Myocyte (in vitro differentiated cells): ENCODE measurements at regions not wholly inside any gene's neighbourhood (a gene's known extent, or its start where the extent isn't known, plus 50 kb on each side); places are given as distances from the start of the nearest gene placed in this dataset.
A peak's percentile ranks its signal among the peaks of the same experiment; 100 is the strongest.
"Not testable (repeated sequence)": the region's sequence is repeated elsewhere in the genome, so short reads cannot be mapped to it uniquely, and the experiment has no call there.

Experiments
- DNase-seq: peaks from one replicate; pipeline ENCODE4 v3.0.0-alpha.2; 2012; ENCODE audit warnings: low read depth

GRCh38 chr21:15932726-15933125, 202.9 kb downstream of the USP25 start:
- peak; percentile 75 for DNase-seq

GRCh38 chr21:15935530-15935929, 205.7 kb downstream of the USP25 start:
- no peak for DNase-seq

GRCh38 chr21:15943009-15943666, 213.4 kb downstream of the USP25 start:
- no peak for DNase-seq

- no peak for DNase-seq
Observed at GRCh38 chr21:15947677-15948076, 217.9 kb downstream of the USP25 start.

GRCh38 chr21:15953551-15954116, 223.9 kb downstream of the USP25 start:
- DNase-seq: no peak

- no peak for DNase-seq
Observed at GRCh38 chr21:15964236-15964855, 234.6 kb downstream of the USP25 start.

GRCh38 chr21:15966231-15966630, 236.4 kb downstream of the USP25 start:
- DNase-seq: no peak

- no peak for DNase-seq
Observed at GRCh38 chr21:15966651-15967050, 236.9 kb downstream of the USP25 start.

- peak; percentile 32 for DNase-seq
Observed at GRCh38 chr21:15967661-15968060, 237.9 kb downstream of the USP25 start.

GRCh38 chr21:15968776-15969310, 239.1 kb downstream of the USP25 start:
- peak; percentile 21 for DNase-seq

- DNase-seq: no peak
Observed at GRCh38 chr21:15976807-15977206, 247.0 kb downstream of the USP25 start.

- peak; percentile 17 for DNase-seq
Observed at GRCh38 chr21:15978215-15978738, 248.5 kb downstream of the USP25 start.

GRCh38 chr21:15979493-15979892, 249.7 kb downstream of the USP25 start:
- DNase-seq: not testable (repeated sequence)

- no peak for DNase-seq
Observed at GRCh38 chr21:15986277-15986676, 256.5 kb downstream of the USP25 start.

- no peak for DNase-seq
Observed at GRCh38 chr21:15992171-15992570, 262.4 kb downstream of the USP25 start.

GRCh38 chr21:15993951-15994350, 264.2 kb downstream of the USP25 start:
- no peak for DNase-seq

GRCh38 chr21:15999741-16000140, 270.0 kb downstream of the USP25 start:
- no peak for DNase-seq

- peak; percentile 21 for DNase-seq
Observed at GRCh38 chr21:16002874-16003466, 273.2 kb downstream of the USP25 start.

- no peak for DNase-seq
Observed at GRCh38 chr21:16004086-16004485, 274.3 kb downstream of the USP25 start.

- DNase-seq: no peak
Observed at GRCh38 chr21:16004523-16004922, 274.7 kb downstream of the USP25 start.

GRCh38 chr21:16005996-16006395, 276.2 kb downstream of the USP25 start:
- no peak for DNase-seq

- no peak for DNase-seq
Observed at GRCh38 chr21:16007943-16008342, 278.2 kb downstream of the USP25 start.
